Stimulated activated CD8-positive, alpha-beta memory T cell treated with anti-CD3 and anti-CD28 coated beads, Interleukin-12 subunit alpha, Interleukin-12 subunit beta, amount 100 ng/mL, for 1 hour (primary cell): ENCODE measurements at regions not wholly inside any gene's neighbourhood (a gene's known extent, or its start where the extent isn't known, plus 50 kb on each side); places are given as distances from the start of the nearest gene placed in this dataset.

Source experiments
- DNase-seq: peaks from one replicate; pipeline ENCODE4 v3.0.0-alpha.2; 2020; ENCODE audit warnings: low read depth

- DNase-seq: no peak
Observed at GRCh38 chr13:40456397-40456953, 210.0 kb downstream of the FOXO1 start.

GRCh38 chr13:40456979-40457553, 209.4 kb downstream of the FOXO1 start:
- no peak for DNase-seq

GRCh38 chr13:40457929-40458719, 208.3 kb downstream of the FOXO1 start:
- no peak for DNase-seq

GRCh38 chr13:40458720-40458990, 207.8 kb downstream of the FOXO1 start:
- no peak for DNase-seq

GRCh38 chr13:40460116-40460515, 206.3 kb downstream of the FOXO1 start:
- no peak for DNase-seq

DNA sequence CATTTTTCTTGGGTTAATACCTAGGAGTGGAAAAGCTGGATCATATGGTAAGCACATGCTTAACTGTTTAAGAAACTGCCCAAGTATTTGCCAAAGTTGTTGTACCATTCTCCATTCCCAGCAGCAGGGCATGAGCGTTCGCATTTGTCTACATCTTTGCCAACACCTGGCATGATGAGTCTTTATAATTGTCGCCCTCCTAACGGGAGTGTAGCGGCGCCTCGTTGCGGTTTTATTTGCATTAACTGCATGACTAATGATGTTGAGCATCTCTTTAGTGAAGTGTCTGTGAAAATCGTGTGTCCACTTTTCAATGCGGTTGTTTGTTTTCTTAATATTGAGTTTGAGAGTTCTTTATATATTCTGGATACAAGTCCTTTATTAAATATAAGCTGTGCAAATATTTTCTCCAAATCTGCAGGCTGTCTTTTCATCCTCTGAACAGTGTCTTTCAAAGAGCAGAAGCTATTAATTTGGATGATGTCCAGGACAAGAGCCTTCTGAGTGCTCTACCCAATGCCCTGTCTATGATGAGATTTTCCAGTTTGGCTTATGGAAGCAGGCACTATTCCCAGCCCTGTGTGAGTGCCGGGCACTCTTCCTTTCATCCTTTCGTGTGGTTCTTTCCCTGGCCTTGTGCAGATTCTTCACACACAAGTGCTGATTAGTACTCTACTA, 202.0 kb downstream of the FOXO1 start:
- no peak for DNase-seq

GRCh38 chr13:40465015-40465390, 201.4 kb downstream of the FOXO1 start:
- DNase-seq: no peak

GRCh38 chr13:40466272-40466671, 200.2 kb downstream of the FOXO1 start:
- no peak for DNase-seq

- no peak for DNase-seq
Observed at GRCh38 chr13:40468227-40468838, 198.1 kb downstream of the FOXO1 start.

GRCh38 chr13:40469581-40470310, 196.7 kb downstream of the FOXO1 start:
- no peak for DNase-seq

DNA sequence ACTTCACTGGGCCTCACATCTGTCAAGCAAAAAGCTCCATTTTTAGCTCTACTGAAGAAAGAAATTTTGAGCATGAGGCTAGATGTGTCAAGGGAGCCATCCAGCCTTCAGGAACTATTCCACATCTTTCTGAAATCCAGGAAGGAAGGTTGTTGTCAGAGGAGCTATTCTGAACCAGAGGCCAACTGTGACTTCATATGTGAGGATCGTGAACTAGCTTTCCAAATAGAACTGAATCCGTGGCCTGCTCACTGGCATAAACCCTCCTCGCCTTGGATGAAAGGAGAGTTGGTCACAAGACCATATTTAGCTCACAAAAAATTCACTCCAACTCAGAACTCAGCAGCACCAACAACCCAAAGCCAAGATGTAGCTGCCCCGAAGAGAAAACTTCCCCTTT, 195.8 kb downstream of the FOXO1 start:
- no peak for DNase-seq

DNA sequence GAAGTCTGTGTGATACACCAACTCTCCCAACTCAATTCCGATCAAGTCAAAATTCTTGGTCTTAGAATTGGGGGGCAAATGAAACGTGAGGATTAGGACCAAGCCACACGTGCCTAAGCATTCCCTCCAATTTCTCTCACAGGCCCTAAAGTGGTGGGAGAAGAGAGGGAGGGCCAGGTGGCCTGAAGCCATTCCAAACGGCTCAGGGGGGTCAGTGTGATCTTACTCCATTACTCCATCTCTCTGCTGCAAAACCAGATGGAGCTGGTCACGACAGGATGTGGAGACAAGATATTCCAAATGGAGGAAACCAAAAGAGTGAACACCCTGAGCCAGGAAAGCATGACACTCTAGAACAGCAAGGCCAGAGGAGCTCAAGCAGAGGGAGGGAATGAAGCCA, 195.4 kb downstream of the FOXO1 start:
- no peak for DNase-seq

DNA sequence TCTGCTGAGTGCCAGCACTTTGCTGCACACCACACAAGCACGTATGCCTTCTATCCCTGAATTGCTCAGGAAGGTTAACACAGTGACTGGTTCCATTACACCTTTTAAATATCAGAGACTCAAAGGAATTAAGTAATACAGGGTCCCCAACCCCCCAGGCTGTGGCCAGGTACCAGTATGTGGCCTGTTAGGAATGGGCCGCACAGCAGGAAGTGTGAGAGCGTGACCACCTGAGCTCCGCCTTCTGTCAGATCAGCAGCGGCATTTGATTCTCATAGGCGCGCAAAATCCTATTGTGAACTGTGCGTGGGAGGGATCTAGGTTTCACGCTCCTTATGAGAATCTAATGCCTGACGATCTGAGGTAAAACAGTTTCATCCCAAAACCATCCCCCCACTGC, 194.5 kb downstream of the FOXO1 start:
- DNase-seq: no peak

DNA sequence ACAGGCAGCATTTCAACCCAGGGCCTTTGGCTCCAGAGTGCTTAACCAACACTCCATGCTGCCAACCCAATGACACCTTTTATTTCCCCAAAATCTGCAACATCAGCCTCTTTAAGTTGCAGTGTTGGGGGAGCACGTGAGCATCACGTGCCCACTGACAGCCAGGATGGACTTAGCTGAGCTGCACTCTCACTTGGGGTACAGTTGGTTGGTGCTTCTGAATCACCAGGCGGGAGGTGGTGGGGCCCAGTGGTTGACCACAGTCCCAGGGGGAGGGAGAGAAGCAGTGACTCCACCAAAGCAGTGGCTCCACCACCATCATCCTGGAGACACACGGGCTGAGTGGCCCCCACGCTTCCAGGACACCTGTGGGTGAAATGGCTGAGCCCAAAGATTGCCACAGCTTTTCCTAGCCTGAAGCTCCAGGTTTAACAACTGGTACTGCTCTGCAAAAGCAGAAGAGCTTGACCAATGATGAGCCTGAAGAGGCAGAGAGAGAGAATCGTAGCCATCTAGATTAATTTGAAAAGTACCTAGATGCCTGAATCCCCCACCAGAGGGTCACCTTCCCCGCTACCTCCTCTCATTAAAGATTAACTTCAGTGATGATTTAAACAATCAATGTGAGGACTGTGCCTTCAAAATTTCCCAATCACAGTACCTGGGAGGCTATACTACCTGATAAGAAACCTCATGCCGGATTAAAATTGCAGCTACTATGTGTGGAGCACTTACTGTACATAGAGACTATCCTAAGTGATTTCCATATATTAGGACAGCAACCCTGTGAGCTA, 193.8 kb downstream of the FOXO1 start:
- no peak for DNase-seq

GRCh38 chr13:40475617-40476016, 190.8 kb downstream of the FOXO1 start:
- DNase-seq: no peak

DNA sequence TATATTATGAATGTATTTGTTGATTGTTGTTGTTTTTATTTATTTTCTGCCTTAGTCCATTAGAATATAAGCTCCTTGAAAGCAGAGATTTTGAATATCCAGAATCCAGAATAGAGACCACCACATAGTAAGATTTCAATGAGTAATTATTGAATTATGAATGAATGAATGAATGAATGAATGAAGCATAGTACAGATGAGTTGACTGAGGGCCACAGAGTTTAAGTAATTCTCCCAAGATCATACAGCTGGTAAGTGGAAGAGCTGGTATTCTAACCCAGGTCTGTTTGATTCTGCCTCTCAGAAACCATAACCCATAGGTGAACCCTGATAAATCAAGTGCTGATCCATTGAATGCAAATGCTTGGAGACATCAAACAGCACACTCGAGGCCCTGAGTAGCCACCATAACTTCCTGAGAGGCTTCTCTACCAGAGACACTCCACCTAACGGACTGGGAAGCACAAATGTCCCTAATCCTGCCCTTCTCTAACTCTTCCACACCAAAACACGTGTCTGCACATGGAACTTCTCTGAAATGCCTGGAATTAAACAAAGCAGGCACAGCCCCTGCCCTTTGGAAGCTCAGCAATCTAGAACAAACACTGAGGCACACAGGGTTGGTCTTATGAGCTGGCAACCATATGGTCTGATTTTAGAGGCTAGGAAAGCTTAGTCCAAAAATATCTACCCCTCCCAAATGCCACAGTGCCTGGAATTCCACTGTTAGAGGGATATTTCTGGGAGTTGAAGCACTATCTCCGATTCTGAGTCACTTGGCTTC, 190.1 kb downstream of the FOXO1 start:
- DNase-seq: no peak

- no peak for DNase-seq
Observed at GRCh38 chr13:40477623-40478608, 188.5 kb downstream of the FOXO1 start.

DNA sequence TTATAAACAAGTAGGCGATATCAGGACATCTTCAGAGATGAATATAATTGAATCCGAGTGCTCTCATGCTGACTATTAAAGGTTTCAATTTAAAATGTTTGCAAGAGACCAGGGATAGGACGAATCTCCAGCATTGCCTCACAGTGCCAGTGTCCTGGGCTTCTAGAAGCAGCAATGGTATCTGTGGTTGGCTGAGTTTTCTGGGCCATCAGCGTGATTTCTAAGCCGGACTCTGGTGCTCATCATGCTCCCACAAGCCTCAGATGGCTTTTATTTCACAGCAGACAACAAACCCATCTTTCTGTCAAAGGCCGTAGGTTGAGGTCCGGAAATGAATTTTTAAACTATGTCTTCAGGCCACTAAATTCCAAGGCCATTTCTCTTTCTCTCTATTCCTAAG, 187.7 kb downstream of the FOXO1 start:
- no peak for DNase-seq

DNA sequence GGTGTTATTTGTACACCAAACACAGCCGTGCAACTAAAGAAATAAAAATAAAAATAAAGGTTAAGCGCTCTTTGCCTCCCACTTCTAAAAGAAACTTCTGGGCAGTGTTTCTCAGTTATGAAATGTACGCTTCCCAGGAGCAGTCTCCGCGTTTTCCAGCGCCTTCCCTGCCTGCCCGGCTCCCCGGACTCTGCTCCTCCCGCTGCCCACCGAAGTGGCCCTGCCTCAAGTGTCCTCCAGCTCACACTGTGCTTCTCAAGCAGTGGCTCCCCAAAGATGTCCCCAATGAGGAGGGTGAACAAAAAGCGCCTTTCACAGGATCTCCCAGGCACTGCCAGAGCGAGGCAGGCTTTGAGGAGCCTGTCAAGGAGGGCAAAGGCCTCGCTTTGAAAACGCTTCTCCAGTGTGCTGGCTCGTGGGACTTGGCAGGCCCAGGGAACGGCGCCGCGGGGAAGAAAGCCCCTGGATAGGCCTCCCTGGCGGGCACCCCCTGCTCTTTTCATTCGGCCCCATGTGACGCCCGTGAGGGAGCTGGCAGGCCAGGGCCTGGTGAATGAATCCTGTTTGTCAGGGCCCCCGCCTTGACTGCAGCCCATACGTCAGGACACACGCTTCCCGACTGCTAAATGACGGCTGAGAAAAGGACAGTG, 187.1 kb downstream of the FOXO1 start:
- no peak for DNase-seq
